ENCODE measurements at regions not wholly inside any gene's neighbourhood (a gene's known extent, or its start where the extent isn't known, plus 50 kb on each side); places are given as distances from the start of the nearest gene placed in this dataset.

- TF ChIP-seq POLR2AphosphoS5 (IDR thresholded peaks at IDR 0.05; ENCODE audit: borderline replicate concordance, low read depth, low read length) = no peak
- no peak for TF ChIP-seq EZH2 (IDR thresholded peaks at IDR 0.05)
Observed at GRCh38 chr3:177340243-177340830, 143.1 kb upstream of the TBL1XR1 start.

All from SK-N-MC (cell line).